Smooth muscle cell (in vitro differentiated cells): ENCODE measurements at regions not wholly inside any gene's neighbourhood (a gene's known extent, or its start where the extent isn't known, plus 50 kb on each side); places are given as distances from the start of the nearest gene placed in this dataset.

Experiments used
- DNase-seq: peaks from one replicate; lab custom pipeline; 2025; ENCODE audit not compliant: unreplicated experiment; lab: John Stamatoyannopoulos, UW
- H2AFZ ChIP-seq: fragments of 200-600 bp; sonication (generic); 2 replicates; pipeline ENCODE4 v1.6.0; 2016; ENCODE audit warnings: antibody characterized with exemption, low read depth, mild to moderate bottlenecking
- H3F3A ChIP-seq: fragments of 200-600 bp; sonication (generic); 2 replicates; pipeline ENCODE4 v1.6.0; 2017; ENCODE audit warnings: antibody characterized with exemption, low read depth
- H3K27ac ChIP-seq: fragments of 200-600 bp; sonication (generic); 2 replicates; pipeline ENCODE4 v1.5.1; 2016; ENCODE audit warnings: low read depth, mild to moderate bottlenecking
- H3K27me3 ChIP-seq: fragments of 200-600 bp; sonication (generic); 2 replicates; pipeline ENCODE4 v1.6.1; 2016; ENCODE audit warnings: low read depth, mild to moderate bottlenecking
- H3K36me3 ChIP-seq: fragments of 200-600 bp; sonication (generic); 2 replicates; pipeline ENCODE4 v1.5.1; 2016; ENCODE audit warnings: low read depth
- H3K4me1 ChIP-seq: fragments of 200-600 bp; sonication (generic); 2 replicates; pipeline ENCODE4 v1.5.1; 2016; ENCODE audit warnings: low read depth
- H3K4me2 ChIP-seq: fragments of 200-600 bp; sonication (generic); 2 replicates; pipeline ENCODE4 v1.6.0; 2016; ENCODE audit warnings: mild to moderate bottlenecking
- H3K4me3 ChIP-seq: fragments of 200-600 bp; sonication (generic); 2 replicates; pipeline ENCODE4 v1.5.1; 2016; ENCODE audit warnings: mild to moderate bottlenecking
- H3K79me2 ChIP-seq: fragments of 200-600 bp; sonication (generic); 2 replicates; pipeline ENCODE4 v1.6.0; 2016; ENCODE audit warnings: low read depth, mild to moderate bottlenecking
- H3K9ac ChIP-seq: fragments of 200-600 bp; sonication (generic); 2 replicates; pipeline ENCODE4 v1.6.0; 2016; ENCODE audit warnings: low read depth
- H3K9me3 ChIP-seq: fragments of 200-600 bp; sonication (generic); replicated peaks from 2 replicates; pipeline ENCODE4 v1.5.1; 2016; ENCODE audit warnings: low read depth
- H4K20me1 ChIP-seq: fragments of 200-600 bp; sonication (generic); 2 replicates; pipeline ENCODE4 v1.6.0; 2016; ENCODE audit warnings: low read depth
- CTCF ChIP-seq: fragments of 200-600 bp; sonication (generic); IDR thresholded peaks from 2 replicates; pipeline ENCODE4 v1.5.1; 2017; ENCODE audit warnings: borderline replicate concordance, mild to moderate bottlenecking, antibody characterized with exemption; ENCODE audit not compliant: insufficient read depth, poor library complexity, severe bottlenecking
- WGBS: methylation state at CpG from one replicate; pipeline ENCODE4 v1.1.7; 2016; ENCODE audit warnings: low lambda C conversion rate; 5-methylcytosine and 5-hydroxymethylcytosine counted together

- no peaks in the 10 kb centered on the region for H3K36me3 ChIP-seq
- no peaks in the 10 kb centered on the region for H3K79me2 ChIP-seq
- H3K27me3 ChIP-seq: no peaks in the 10 kb centered on the region
- H3K9me3 ChIP-seq: no peaks in the 10 kb centered on the region
- no peak overlapping the region for H3K9ac ChIP-seq
- no peaks in the 10 kb centered on the region for H4K20me1 ChIP-seq
- peak overlapping the region; percentile 54 for H2AFZ ChIP-seq
- no peak overlapping the region for H3K4me3 ChIP-seq
- H3K4me2 ChIP-seq: peak overlapping the region; percentile 46
- TF ChIP-seq CTCF: no peak
- 48% methylated on average over 1 of the region's 1 CpG for WGBS
- peaks cover 8% of the 10 kb centered on the region for H3K4me1 ChIP-seq
- no peaks in the 10 kb centered on the region for H3F3A ChIP-seq
- peak overlapping the region; percentile 51 for H3K27ac ChIP-seq
- DNase-seq: no peak
Observed at GRCh38 chr12:42958291-42958674, 368.7 kb upstream of the PRICKLE1 start.

GRCh38 chr12:42957561-42958290 is 368.2 kb upstream of the PRICKLE1 start:
- DNase-seq: no peak
- Histone ChIP-seq H3K36me3 (no peaks in the 10 kb centered on the region), H3K9me3 (no peaks in the 10 kb centered on the region), H3K4me2 (peak overlapping the region; percentile 46), H4K20me1 (no peaks in the 10 kb centered on the region), H2AFZ (peak overlapping the region; percentile 54), H3K27ac (peak overlapping the region; percentile 51), H3K4me3 (no peak overlapping the region), H3K4me1 (peaks cover 8% of the 10 kb centered on the region), H3K27me3 (no peaks in the 10 kb centered on the region), H3K9ac (no peak overlapping the region), H3F3A (no peaks in the 10 kb centered on the region), H3K79me2 (no peaks in the 10 kb centered on the region)
- no peak for TF ChIP-seq CTCF
- WGBS: 24% methylated on average over 1 of the region's 1 CpG

DNA sequence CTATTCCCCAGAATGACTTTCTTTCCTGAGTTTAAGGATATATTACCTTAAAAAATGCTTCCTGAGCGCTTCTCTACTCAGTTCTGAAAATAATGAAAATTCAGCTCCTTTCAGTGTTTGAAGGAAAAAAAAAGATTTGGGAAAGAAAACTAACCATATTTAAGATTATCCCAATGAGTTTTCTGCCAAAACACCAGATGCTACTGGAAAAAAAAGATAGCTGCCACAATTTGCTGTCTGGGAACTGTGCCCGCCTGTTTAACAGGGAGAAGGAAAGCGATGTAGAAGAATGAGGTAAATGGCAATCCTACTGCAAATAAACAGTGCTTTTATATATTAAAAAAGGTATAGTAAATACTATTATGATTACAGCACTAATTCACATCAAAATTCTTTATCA is 367.6 kb upstream of the PRICKLE1 start:
- Histone ChIP-seq H2AFZ (peak overlapping the region; percentile 68), H3F3A (no peaks in the 10 kb centered on the region), H3K4me3 (no peak overlapping the region), H4K20me1 (no peaks in the 10 kb centered on the region), H3K27ac (peak overlapping the region; percentile 51), H3K4me1 (peaks cover 8% of the 10 kb centered on the region), H3K36me3 (no peaks in the 10 kb centered on the region), H3K9ac (no peak overlapping the region), H3K27me3 (no peaks in the 10 kb centered on the region), H3K9me3 (no peaks in the 10 kb centered on the region), H3K4me2 (peak overlapping the region; percentile 46), H3K79me2 (no peaks in the 10 kb centered on the region)
- no peak for DNase-seq
- 88% methylated on average over 3 of the region's 3 CpGs for WGBS
- TF ChIP-seq CTCF: no peak

GRCh38 chr12:42953021-42953420 is 363.5 kb upstream of the PRICKLE1 start:
- WGBS: 95% methylated on average over 2 of the region's 2 CpGs
- DNase-seq: no peak
- TF ChIP-seq CTCF: no peak
- H3K9me3 ChIP-seq: no peaks in the 10 kb centered on the region
- H3F3A ChIP-seq: peaks cover 6% of the 10 kb centered on the region
- no peak overlapping the region for H3K4me3 ChIP-seq
- H4K20me1 ChIP-seq: no peaks in the 10 kb centered on the region
- H3K36me3 ChIP-seq: no peaks in the 10 kb centered on the region
- H3K27ac ChIP-seq: no peak overlapping the region
- no peaks in the 10 kb centered on the region for H3K79me2 ChIP-seq
- peaks cover 8% of the 10 kb centered on the region for H3K4me1 ChIP-seq
- H3K9ac ChIP-seq: no peak overlapping the region
- H3K27me3 ChIP-seq: no peaks in the 10 kb centered on the region
- no peak overlapping the region for H2AFZ ChIP-seq
- H3K4me2 ChIP-seq: no peak overlapping the region
